Esophagus muscularis mucosa (tissue), 4 donors: ENCODE measurements at regions not wholly inside any gene's neighbourhood (a gene's known extent, or its start where the extent isn't known, plus 50 kb on each side); places are given as distances from the start of the nearest gene placed in this dataset.
"Not testable (repeated sequence)": the region's sequence is repeated elsewhere in the genome, so short reads cannot be mapped to it uniquely, and the experiment has no call there.

Experiments
- DNase-seq: peaks from one replicate; pipeline ENCODE4 v3.0.0-alpha.2; 2017; ENCODE audit errors: extremely low spot score
- H3K27ac ChIP-seq, 4 donors: fragments of 200-600 bp; sonication (generic); replicated peaks in 1 of 4; 1 replicate in 3 of 4; 2 replicates in 1 of 4; pipeline ENCODE4 v1.5.1; 2016 to 2019; ENCODE audit warnings: mild to moderate bottlenecking in 1 of 4
- H3K27me3 ChIP-seq, 4 donors: fragments of 200-600 bp; sonication (generic); one replicate each; pipeline versions ENCODE4 v1.5.1 to v1.6.0; 2016 to 2019
- H3K36me3 ChIP-seq, 4 donors: fragments of 200-600 bp; sonication (generic); one replicate each; pipeline ENCODE4 v1.5.1; 2016 to 2019
- H3K4me1 ChIP-seq, 4 donors: fragments of 200-600 bp; sonication (generic); one replicate each; pipeline ENCODE4 v1.5.1; 2016 to 2019
- H3K4me3 ChIP-seq, 4 donors: fragments of 200-600 bp; sonication (generic); 1 replicate in 2 of 4; 2 replicates in 2 of 4; pipeline ENCODE4 v1.5.1; 2016 to 2019; ENCODE audit warnings: mild to moderate bottlenecking in 4 of 4, moderate library complexity in 1 of 4
- H3K9me3 ChIP-seq, 4 donors: fragments of 200-600 bp; sonication (generic); 1 replicate in 3 of 4; 2 replicates in 1 of 4; pipeline ENCODE4 v1.5.1; 2016 to 2019
- CTCF ChIP-seq, 3 experiments: fragments of 200-600 bp in 2 of 3; fragments of 450-650 bp in 1 of 3; sonication (generic) in 2 of 3; IDR thresholded peaks; one replicate each; pipeline ENCODE4 v1.5.1; 2017 to 2019; ENCODE audit warnings: antibody characterized with exemption in 3 of 3, mild to moderate bottlenecking in 2 of 3, moderate library complexity in 1 of 3
- EP300 ChIP-seq: sonication (generic); formaldehyde crosslinking; IDR thresholded peaks from one replicate; pipeline ENCODE4 v1.6.1; 2017; ENCODE audit warnings: antibody characterized with exemption
- POLR2A ChIP-seq: fragments of 450-650 bp; IDR thresholded peaks from one replicate; pipeline ENCODE4 v1.6.1; 2017; ENCODE audit warnings: antibody characterized with exemption, moderate library complexity, mild to moderate bottlenecking, low read depth
- POLR2AphosphoS5 ChIP-seq, 2 donors: sonication (generic); formaldehyde crosslinking; IDR thresholded peaks; one replicate each; pipeline ENCODE4 v1.6.1; 2017; ENCODE audit warnings: antibody characterized with exemption in 2 of 2
- WGBS: methylation state at CpG from one replicate; pipeline ENCODE4 v1.1.5; 2018; 5-methylcytosine and 5-hydroxymethylcytosine counted together
- intact Hi-C: fragments of 100-400 bp; cut with DNase I; formaldehyde crosslinking; loops from one replicate; pipeline ENCODE4 v1.15.1; 2023

DNA sequence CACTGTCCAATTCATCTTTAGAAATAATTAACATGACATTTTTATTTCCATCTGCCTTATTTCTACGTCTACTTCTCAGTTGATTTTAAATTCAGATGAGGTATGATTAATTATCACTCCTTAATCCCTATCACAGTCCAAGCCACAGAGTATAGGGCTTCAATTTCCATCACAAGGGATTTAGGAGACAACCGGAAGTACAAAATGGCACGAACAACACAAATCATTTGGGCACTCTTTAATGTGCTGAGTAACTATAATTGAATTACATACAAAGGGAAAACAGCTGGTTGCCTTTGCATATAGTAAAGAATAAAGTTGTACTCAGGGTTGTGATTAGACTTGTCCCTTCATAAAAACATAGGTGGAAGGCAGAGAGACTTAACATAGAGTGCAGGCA, 290.4 kb upstream of the MAGEB16 start:
- 58% methylated on average over 3 of the region's 3 CpGs for WGBS
- Histone ChIP-seq H3K4me1 (no peaks in the 10 kb centered on the region), H3K9me3 (no peaks in the 10 kb centered on the region), H3K27ac (no peak overlapping the region), H3K4me3 (no peak overlapping the region), H3K27me3 (no peaks in the 10 kb centered on the region), H3K36me3 (no peaks in the 10 kb centered on the region)
- TF ChIP-seq POLR2A (no peak), CTCF (IDR thresholded peaks at IDR 0.05) (no peak), POLR2AphosphoS5 (IDR thresholded peaks at IDR 0.05) (no peak), EP300 (no peak)
- no peak for DNase-seq
- intact Hi-C loops: no loop called here

DNA sequence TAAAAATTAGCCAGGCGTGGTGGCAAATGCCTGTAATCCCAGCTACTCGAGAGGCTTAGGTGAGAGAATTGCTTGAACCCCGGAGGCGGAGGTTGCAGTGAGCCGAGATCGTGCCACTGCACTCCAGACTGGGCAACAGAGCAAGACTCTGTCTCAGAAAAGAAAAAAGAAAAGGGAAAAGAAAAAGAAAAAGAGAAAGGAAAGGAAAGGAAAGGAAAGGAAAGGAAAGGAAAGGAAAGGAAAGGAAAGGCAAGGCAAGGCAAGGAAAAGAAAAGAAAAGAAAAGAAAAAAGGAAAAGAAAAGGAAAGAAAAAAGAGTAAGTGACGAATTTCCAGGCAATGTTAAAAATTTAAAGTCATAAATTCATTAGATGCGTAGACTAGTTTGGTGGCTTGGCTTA, 250.1 kb upstream of the MAGEB16 start:
- H3K27ac ChIP-seq, H3K4me3 ChIP-seq, DNase-seq, H3K4me1 ChIP-seq, H3K27me3 ChIP-seq, intact Hi-C loops, H3K9me3 ChIP-seq, H3K36me3 ChIP-seq: not testable (repeated sequence)
- WGBS: 80% methylated on average over 8 of the region's 8 CpGs

- no peak for DNase-seq
- Histone ChIP-seq H3K27me3 (no peaks in the 10 kb centered on the region), H3K4me1 (no peaks in the 10 kb centered on the region), H3K9me3 (no peaks in the 10 kb centered on the region), H3K4me3 (no peak overlapping the region), H3K36me3 (no peaks in the 10 kb centered on the region), H3K27ac (no peak overlapping the region)
- 82% methylated on average over 1 of the region's 1 CpG for WGBS
- TF ChIP-seq POLR2AphosphoS5 (IDR thresholded peaks at IDR 0.05): no peak
- no peak for TF ChIP-seq POLR2A
- no peak for TF ChIP-seq EP300
- TF ChIP-seq CTCF (IDR thresholded peaks at IDR 0.05): no peak
- intact Hi-C loops: no loop called here
These were observed 240.2 kb upstream of the MAGEB16 start for GRCh38 chrX:35557916-35558315.

- 79% methylated on average over 1 of the region's 1 CpG for WGBS
- Histone ChIP-seq H3K4me3 (no peak overlapping the region), H3K9me3 (no peaks in the 10 kb centered on the region), H3K27ac (no peak overlapping the region), H3K27me3 (no peaks in the 10 kb centered on the region), H3K4me1 (no peaks in the 10 kb centered on the region), H3K36me3 (no peaks in the 10 kb centered on the region)
- no peak for DNase-seq
- intact Hi-C loops: no loop called here
- TF ChIP-seq EP300 (no peak), POLR2AphosphoS5 (IDR thresholded peaks at IDR 0.05) (no peak), POLR2A (no peak), CTCF (IDR thresholded peaks at IDR 0.05) (no peak)
These were observed 236.2 kb upstream of the MAGEB16 start for GRCh38 chrX:35561985-35562384.

GRCh38 chrX:35562395-35562794, 235.7 kb upstream of the MAGEB16 start:
- H3K36me3 ChIP-seq: no peaks in the 10 kb centered on the region
- no peak overlapping the region for H3K27ac ChIP-seq
- no peaks in the 10 kb centered on the region for H3K9me3 ChIP-seq
- DNase-seq: no peak
- no peaks in the 10 kb centered on the region for H3K4me1 ChIP-seq
- H3K4me3 ChIP-seq: no peak overlapping the region
- intact Hi-C loops: no loop called here
- TF ChIP-seq POLR2AphosphoS5 (IDR thresholded peaks at IDR 0.05): no peak
- TF ChIP-seq EP300: no peak
- TF ChIP-seq CTCF (IDR thresholded peaks at IDR 0.05): no peak
- no peak for TF ChIP-seq POLR2A
- no peaks in the 10 kb centered on the region for H3K27me3 ChIP-seq
- WGBS: 63% methylated on average over 3 of the region's 3 CpGs
